ENCODE measurements at regions not wholly inside any gene's neighbourhood (a gene's known extent, or its start where the extent isn't known, plus 50 kb on each side); places are given as distances from the start of the nearest gene placed in this dataset.

DNA sequence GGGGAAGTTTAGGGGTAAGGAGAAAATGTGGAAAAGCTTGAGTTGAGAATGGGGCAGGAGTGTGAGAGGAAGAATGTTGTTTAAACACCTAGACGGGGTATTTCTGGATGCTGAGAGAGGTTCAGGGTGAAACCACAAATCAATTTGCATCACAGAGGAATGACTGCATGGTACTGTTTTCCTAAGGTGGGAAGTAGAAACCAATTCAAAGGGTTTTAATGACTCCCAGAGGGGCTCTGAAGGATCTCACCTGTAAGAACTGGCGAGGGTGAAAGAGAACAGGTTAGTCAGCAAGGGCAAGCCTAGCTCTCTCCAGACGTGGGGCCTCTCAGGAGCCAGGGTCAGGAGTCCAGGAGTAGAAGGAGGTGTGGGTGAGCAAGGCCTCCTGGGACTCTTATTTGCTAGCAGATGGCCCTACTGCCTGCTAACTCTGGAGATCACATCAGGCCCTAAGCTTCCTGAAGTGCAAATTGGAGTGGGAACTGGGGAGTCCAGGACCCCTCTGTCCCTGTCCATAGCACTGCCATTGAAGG lies 133.0 kb upstream of the CELF4 start:
- Histone ChIP-seq H3K9me3 (peaks cover 0 to 18% (median 6%) of the 10 kb centered on the region in 8 donors), H3K27ac (no peak overlapping the region), H3K4me3 (no peak overlapping the region), H3K36me3 (no peaks in the 10 kb centered on the region), H3K27me3 (replicated peaks in 1 of 7) (no peaks in the 10 kb centered on the region), H3K4me1 (peaks cover 0 to 9% (median 0%) of the 10 kb centered on the region in 6 donors)
- no peak for DNase-seq
- intact Hi-C loops (cut with DNase I; ENCODE audit: low total_unique reads), result no loop called here
- 61 to 71% (median 63%) methylated on average over 3 of the region's 3 CpGs for WGBS, 5 donors
- TF ChIP-seq POLR2AphosphoS5 (IDR thresholded peaks at IDR 0.05), result no peak
- TF ChIP-seq, protein P1, sequence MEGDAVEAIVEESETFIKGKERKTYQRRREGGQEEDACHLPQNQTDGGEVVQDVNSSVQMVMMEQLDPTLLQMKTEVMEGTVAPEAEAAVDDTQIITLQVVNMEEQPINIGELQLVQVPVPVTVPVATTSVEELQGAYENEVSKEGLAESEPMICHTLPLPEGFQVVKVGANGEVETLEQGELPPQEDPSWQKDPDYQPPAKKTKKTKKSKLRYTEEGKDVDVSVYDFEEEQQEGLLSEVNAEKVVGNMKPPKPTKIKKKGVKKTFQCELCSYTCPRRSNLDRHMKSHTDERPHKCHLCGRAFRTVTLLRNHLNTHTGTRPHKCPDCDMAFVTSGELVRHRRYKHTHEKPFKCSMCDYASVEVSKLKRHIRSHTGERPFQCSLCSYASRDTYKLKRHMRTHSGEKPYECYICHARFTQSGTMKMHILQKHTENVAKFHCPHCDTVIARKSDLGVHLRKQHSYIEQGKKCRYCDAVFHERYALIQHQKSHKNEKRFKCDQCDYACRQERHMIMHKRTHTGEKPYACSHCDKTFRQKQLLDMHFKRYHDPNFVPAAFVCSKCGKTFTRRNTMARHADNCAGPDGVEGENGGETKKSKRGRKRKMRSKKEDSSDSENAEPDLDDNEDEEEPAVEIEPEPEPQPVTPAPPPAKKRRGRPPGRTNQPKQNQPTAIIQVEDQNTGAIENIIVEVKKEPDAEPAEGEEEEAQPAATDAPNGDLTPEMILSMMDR (IDR thresholded peaks at IDR 0.05 in 8 of 11, conservative IDR thresholded peaks at IDR 0.05 in 3 of 11), result no peak
- no peak for TF ChIP-seq POLR2A (IDR thresholded peaks at IDR 0.05)

DNA sequence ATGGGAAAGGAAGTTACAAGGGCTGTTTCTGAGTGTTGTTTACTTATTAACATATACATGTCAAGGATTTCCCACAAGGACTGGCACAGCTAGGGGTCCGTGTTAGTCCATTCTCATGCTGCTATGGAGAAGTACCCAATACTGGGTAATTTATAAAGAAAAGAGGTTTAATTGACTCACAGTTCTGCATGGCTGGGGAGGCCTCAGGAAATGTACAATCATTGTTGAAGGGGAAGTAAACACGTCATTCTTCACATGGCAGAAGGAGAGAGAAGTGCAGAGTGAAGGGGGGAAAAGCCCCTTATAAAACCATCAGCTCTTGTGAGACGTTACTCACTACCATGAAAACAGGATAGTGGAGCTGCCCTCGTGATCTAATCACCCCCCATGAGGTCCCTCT lies 128.9 kb upstream of the CELF4 start:
- no peaks in the 10 kb centered on the region for H3K36me3 ChIP-seq
- H3K27me3 ChIP-seq (replicated peaks in 1 of 7), result no peaks in the 10 kb centered on the region
- no peak overlapping the region for H3K4me3 ChIP-seq
- peaks cover 0 to 22% (median 6%) of the 10 kb centered on the region in 8 donors for H3K9me3 ChIP-seq
- intact Hi-C loops (cut with DNase I; ENCODE audit: low total_unique reads), result no loop called here
- H3K27ac ChIP-seq, result no peak overlapping the region
- no peaks in the 10 kb centered on the region for H3K4me1 ChIP-seq
- no peak for DNase-seq
- WGBS, 5 donors, result 24 to 41% (median 28%) methylated on average over 4 of the region's 4 CpGs
- TF ChIP-seq, protein P1 (IDR thresholded peaks at IDR 0.05 in 8 of 11, conservative IDR thresholded peaks at IDR 0.05 in 3 of 11), result no peak

- Histone ChIP-seq H3K4me3 (no peak overlapping the region), H3K27ac (no peak overlapping the region), H3K4me1 (no peaks in the 10 kb centered on the region), H3K9me3 (peaks cover 0 to 22% (median 6%) of the 10 kb centered on the region in 8 donors), H3K36me3 (no peaks in the 10 kb centered on the region), H3K27me3 (replicated peaks in 1 of 7) (no peaks in the 10 kb centered on the region)
- 60 to 84% (median 68%) methylated on average over 1 of the region's 1 CpG for WGBS, 5 donors
- intact Hi-C loops (cut with DNase I; ENCODE audit: low total_unique reads), result no loop called here
- TF ChIP-seq, protein P1 (IDR thresholded peaks at IDR 0.05 in 8 of 11, conservative IDR thresholded peaks at IDR 0.05 in 3 of 11), result no peak
- TF ChIP-seq POLR2AphosphoS5 (IDR thresholded peaks at IDR 0.05), result no peak
- no peak for TF ChIP-seq POLR2A (IDR thresholded peaks at IDR 0.05)
- DNase-seq, result no peak
Measured at GRCh38 chr18:37691162-37691561, 125.6 kb upstream of the CELF4 start.

DNA sequence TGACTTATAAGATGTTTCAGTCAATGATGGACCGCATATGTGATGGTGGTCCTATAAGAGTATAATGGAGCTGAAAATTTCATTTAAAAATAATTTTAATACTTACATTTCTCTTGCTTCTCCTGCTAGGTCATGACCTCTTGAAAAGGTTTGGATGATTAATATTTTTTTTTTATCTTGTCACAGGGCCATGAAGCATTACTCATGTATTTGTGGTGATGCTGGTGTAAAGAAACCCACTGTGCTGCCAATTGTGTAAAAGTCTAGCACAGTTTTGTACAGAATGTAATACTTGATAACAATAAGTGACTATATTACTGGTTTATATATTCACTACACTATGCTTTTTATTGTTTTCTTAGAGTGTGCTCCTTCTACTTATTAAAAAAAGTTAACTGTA lies 124.2 kb upstream of the CELF4 start:
- H3K36me3 ChIP-seq, result no peaks in the 10 kb centered on the region
- H3K27ac ChIP-seq, result no peak overlapping the region
- TF ChIP-seq, protein P1 (IDR thresholded peaks at IDR 0.05 in 8 of 11, conservative IDR thresholded peaks at IDR 0.05 in 3 of 11), result no peak
- TF ChIP-seq POLR2AphosphoS5 (IDR thresholded peaks at IDR 0.05) (no peak), POLR2A (IDR thresholded peaks at IDR 0.05) (no peak)
- H3K4me1 ChIP-seq, result no peaks in the 10 kb centered on the region
- 42 to 97% (median 93%) methylated on average over 1 of the region's 1 CpG for WGBS, 5 donors
- H3K9me3 ChIP-seq, result peaks cover 0 to 15% (median 6%) of the 10 kb centered on the region in 8 donors
- DNase-seq, result no peak
- no peaks in the 10 kb centered on the region for H3K27me3 ChIP-seq (replicated peaks in 1 of 7)
- no peak overlapping the region for H3K4me3 ChIP-seq
- intact Hi-C loops (cut with DNase I; ENCODE audit: low total_unique reads), result no loop called here
